HG02571 (cell line): ENCODE measurements at regions not wholly inside any gene's neighbourhood (a gene's known extent, or its start where the extent isn't known, plus 50 kb on each side); places are given as distances from the start of the nearest gene placed in this dataset.
A peak's percentile ranks its signal among the peaks of the same experiment; 100 is the strongest.
"Not testable (repeated sequence)": the region's sequence is repeated elsewhere in the genome, so short reads cannot be mapped to it uniquely, and the experiment has no call there.

Experiments
- ATAC-seq: cut with Tn5 transposase; IDR thresholded peaks from one replicate; pipeline ENCODE4 v1.9.1; 2021; ENCODE audit warnings: mild to moderate bottlenecking, moderate library complexity; ENCODE audit not compliant: unreplicated experiment

DNA sequence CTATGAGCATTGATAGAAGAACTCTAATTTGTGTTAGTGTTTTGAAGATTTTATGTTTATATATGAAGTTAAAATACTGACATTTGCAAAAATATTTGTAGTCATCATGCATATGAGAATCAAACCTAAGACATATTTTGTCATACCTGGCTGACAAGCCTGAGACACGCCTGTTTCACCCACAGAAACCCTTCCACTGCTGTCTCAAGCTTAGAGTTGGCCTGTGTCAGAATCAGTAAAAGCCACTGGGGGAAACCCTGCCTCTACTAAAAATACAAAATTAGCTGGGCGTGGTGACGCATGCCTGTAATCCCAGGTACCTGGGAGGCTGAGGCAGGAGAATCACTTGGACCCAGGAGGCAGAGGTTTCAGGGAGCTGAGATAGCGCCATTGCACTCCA is 218.0 kb upstream of the C1QTNF3 start:
- ATAC-seq = not testable (repeated sequence)

DNA sequence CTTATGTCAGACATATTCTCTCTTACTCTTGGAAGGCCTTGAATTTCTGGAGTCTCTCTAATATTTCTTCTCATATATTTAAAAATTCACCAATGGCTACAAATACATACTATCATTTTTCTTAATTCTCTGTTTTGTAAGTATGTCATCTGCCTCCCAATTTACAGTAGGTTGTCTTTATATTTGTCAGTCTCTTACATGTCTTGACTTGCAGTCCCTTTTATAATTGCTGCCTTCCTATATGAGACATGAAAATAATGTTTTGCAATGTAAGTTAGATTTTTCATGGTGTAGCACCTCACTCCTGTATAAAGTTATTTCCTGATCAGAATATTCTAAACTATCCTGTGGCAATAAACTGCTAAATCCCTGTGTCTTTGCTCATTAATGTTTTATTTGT is 223.1 kb upstream of the C1QTNF3 start:
- not testable (repeated sequence) for ATAC-seq

DNA sequence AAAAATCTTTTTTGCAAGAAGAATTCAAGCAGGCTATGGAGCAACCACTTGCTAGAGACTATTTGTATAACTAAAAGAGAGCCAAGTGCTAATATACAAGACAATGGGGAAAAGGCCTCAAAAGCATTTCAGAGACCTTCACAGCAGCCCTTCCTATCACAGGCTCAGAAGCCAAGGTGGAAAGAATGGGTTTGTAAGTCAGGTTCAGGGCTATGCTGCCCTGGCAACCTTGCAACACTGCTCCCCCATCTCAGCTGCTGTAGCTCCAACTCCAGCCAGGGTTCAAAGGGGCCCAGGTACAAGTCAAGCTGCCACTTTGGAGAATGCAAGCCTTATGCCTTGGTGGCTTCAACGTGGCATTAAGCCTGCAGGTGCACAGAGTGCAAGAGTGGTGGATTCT is 253.7 kb upstream of the C1QTNF3 start:
- not testable (repeated sequence) for ATAC-seq

DNA sequence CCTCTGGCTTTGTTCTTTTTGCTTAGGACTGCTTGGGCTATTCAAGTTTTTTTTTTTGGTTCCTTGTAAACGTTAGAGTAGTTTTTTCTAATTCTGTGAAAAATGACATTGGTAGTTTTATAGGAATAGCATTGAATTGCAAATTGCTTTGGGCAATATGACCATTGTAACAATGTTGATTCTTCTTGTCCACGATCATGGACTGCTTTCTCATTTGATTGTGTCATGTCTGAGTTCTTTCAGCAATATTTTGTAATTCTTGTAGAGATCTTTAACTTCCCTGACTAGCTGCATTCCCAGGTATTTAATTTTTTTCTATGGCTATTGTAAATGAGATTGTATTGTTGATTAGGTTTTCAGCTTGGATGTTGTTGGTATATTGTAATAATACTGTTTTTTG is 286.2 kb upstream of the C1QTNF3 start:
- ATAC-seq = not testable (repeated sequence)

DNA sequence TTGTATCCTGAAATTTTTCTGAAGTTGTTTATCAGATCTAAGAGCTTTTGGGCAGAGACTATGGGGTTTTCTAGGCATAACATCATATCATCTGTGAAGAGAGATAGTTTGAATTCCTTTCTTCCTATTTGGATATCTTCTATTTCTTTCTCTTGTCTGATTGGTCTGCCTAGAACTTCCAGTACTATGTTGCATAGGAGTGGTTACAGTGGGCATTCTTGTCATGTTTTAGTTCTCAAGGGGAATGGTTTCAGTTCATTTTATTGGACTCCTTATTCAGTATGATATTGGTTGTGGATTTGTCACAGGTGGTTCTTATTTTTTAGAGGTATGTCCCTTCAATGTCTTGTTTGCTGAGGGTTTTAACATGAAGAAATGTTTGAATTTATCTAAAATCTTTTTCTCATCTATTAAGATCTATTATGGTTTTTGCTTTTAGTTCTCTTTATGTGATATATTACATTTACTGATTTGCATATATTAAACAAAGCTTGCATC is 286.6 kb upstream of the C1QTNF3 start:
- not testable (repeated sequence) for ATAC-seq

DNA sequence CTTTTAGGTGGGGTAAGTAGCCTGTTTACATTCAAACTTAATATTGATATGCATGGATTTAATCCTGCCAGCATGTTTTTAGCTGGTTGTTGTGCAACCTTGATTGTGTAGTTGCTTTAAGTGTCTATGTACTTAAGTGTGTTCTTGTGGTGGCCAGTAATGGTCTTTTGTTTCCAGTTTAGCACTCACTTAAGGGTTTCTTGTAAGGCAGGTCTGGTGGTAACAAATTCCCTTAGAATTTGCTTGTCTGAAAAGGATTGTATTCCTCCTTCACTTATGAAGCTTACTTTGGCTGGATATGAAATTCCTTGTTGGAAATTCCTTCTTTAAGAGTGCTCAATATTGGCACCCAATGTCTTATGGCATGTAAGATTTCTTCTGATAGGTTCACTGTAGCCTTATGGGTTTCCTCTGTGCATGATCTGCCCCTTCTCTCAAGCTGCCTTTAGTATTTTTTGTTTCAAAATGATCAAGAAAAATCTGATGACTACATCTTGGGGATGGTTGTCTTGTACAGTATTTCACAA is 289.0 kb upstream of the C1QTNF3 start:
- ATAC-seq = not testable (repeated sequence)

DNA sequence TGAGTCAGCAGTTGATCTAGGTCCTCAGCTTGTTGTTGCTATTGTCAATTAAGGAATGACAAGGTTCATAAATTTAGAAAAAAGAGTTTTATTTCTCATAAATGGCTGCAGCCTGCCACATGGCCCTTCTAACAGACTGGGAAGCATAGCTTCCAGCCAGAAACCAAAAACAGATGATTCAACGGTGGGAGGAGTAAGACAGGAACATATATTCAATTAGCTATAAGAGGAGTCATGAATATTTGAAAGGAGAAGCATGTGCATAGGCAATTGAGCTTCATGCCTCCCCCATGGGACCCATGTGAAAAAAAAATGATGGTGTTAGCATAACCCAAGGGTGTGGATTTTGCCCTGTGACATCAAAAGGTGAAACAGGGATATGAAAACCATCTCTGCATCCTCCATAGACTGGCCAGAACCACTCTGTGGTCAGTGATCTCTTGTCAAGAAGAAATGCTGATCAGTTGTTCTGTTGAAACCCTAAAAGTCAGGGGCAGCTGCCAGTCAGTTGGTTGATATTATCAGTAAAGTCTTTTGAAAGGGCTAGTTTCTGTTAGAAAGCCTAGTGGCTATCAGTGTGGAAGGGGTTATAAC is 296.5 kb upstream of the C1QTNF3 start:
- ATAC-seq = not testable (repeated sequence)

DNA sequence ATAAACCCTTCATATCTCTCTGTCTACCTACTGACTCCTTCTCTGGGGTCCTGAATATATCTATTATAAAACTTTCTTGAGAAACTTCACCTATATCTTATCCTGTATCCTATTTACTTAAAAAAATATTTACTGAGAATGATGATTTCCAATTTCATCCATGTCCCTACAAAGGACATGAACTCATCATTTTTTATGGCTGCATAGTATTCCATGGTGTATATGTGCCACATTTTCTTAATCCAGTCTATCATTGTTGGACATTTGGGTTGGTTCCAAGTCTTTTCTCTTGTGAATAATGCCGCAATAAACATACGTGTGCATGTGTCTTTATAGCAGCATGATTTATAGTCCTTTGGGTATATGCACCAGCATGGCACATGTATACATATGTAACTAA is 301.7 kb upstream of the RAI14 start:
- not testable (repeated sequence) for ATAC-seq

DNA sequence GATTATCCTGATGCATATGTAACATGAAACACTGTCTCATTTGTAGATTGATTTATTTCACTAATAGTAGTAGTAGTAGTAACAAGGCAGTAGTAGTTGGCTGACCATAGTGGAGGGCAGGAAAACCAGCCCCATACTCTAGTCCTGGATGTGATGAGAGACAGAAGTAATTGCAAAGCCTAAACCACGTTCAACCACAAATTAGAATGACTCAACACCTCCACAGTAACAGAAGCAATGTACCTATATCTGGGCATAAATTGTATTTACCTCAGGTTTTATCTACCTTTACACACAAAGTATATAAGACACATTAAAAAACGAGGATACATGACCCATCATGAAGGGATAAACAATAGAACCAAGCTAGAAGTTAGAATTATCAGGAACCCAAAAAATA is 284.7 kb upstream of the RAI14 start:
- ATAC-seq = not testable (repeated sequence)

DNA sequence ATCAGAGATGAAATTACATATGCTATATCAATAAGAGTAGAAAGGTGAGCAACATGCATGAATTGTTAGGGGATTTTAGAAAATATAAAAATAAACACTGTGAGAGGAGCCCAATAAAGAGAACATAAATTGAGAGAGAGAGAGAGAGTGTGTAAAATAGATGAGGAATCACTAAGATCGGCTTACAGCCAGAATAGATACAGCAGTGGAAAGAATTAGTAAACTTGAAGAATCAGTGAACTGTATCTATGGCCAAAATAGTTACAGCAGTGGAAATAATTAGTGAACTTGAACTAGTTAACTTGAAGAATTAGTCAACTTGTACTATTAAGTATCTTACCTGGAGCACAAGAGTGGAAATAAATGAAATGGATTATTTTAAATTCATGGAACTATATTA is 284.3 kb upstream of the RAI14 start:
- not testable (repeated sequence) for ATAC-seq

DNA sequence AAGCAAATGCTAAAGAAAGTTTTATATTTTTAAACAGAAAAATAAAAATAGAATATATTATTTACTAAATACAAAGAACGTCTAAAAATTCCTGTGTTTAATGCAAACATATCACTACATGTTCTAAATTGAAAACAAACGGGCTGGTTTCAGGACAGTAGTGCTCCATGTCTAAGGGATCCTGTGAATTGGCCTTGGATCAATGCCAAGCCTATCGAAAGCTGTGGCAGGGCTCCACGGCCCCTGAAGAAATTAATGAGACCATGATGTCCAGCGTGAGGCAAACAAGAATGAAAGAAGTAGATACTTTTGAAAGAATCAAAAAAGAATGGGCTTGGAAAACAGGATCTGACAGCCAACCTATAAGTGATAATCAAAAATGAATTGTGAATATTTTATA is 283.4 kb upstream of the RAI14 start:
- not testable (repeated sequence) for ATAC-seq

DNA sequence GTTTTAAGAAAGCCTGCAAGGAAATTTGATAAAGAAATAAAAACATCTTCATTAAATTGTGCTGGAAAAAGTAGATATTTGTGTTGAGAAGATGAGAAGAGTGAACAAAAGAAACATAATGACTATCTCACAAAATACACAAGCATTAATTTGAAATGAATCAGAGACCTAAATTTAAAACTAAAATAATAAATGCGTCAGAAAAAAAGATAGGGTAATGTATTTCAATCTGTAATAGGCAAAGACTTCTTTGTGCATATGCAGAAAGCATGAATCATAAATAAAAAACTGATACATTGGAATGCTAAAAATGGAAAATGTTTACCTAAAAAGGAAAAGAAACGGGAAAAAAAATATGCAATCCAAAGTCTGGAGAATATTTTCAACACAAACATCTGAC is 278.5 kb upstream of the RAI14 start:
- ATAC-seq = not testable (repeated sequence)

DNA sequence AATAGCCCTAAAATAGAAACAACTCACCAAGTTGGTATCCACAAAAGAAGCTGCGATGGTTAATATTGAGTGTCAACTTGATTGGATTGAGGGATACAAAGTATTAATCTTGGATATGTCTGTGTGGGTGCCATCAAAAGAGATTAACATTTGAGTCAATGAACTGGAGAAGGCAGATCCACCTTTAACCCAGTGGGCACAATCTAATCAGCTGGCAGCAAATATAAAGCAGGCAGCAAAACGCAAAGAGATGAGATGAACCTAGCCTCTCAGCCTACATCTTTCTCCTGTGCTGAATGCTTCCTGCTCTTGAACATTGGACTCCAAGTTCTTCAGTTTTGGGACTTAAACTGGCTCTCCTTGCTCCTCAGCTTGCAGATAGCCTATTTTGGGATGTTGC is 277.6 kb upstream of the RAI14 start:
- not testable (repeated sequence) for ATAC-seq

DNA sequence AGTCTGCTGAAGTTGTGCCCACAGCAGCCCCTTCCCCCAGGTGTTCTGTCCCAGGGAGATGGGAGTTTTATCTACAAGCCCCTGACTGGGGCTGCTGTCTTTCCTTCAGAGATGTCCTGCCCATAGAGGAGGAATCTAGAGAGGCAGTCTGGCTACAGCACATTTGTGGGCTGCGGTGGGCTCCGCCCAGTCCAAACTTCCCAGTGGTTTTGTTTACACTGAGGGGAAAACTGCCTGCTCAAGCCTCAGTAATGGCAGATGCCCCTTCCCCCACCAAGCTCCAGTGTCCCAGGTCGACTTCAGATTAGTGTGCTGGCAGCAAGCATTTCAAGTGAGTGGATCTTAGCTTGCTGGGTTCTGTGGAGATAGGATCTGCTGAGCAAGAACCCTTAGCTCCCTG is 267.4 kb upstream of the RAI14 start:
- ATAC-seq = not testable (repeated sequence)

DNA sequence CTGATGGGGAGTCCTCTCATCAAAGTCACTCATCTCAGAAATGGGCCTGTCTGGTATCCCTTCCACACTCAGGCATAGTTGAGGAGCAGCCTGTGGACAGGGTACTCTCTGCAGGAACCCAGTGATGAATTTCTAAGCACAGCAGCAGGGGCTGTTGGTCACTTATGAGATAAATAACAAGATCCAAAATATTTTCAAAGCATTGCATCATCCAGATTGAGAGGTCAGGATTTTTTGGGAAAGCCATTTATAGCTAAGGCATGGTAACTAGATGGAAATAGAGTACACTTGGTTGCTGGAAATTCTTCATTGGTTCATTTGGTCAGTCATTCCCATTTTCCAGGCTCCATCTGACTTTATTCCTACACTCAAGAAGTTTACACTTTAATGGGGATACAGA is 246.8 kb upstream of the RAI14 start:
- no peak for ATAC-seq

DNA sequence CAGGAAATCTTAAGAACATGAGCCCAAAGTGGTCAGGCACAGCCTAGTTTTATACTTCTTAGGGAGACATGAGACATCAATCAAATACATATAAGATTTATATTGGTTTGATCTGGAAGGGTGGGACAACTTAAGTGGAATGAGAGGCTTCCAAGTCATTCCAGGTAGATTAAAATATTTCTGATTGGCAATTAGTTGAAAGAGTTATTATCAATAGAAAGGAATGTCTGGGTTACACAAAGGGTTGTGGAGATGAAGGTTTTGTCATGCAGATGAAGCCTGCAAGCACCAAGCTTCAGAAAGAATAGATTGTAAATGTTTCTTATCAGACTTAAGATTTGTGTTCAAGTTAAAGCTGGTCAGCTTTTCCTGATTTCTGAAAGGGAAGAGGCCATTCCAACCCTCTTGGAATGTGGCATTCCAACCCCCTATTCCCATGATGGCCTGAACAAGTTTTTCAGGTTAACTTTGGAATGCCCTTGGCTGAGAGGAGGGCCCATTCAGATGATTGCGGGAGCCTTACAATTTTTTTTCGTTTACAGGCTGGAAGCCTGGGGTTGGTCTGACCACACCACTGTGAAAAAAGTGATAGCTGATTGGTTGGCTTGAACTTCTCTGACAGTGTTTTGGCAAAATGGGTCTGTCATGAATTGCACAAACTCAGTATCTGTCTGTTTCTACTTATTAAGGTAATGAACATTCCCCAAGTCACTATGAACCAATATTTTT is 245.6 kb upstream of the RAI14 start:
- no peak for ATAC-seq

DNA sequence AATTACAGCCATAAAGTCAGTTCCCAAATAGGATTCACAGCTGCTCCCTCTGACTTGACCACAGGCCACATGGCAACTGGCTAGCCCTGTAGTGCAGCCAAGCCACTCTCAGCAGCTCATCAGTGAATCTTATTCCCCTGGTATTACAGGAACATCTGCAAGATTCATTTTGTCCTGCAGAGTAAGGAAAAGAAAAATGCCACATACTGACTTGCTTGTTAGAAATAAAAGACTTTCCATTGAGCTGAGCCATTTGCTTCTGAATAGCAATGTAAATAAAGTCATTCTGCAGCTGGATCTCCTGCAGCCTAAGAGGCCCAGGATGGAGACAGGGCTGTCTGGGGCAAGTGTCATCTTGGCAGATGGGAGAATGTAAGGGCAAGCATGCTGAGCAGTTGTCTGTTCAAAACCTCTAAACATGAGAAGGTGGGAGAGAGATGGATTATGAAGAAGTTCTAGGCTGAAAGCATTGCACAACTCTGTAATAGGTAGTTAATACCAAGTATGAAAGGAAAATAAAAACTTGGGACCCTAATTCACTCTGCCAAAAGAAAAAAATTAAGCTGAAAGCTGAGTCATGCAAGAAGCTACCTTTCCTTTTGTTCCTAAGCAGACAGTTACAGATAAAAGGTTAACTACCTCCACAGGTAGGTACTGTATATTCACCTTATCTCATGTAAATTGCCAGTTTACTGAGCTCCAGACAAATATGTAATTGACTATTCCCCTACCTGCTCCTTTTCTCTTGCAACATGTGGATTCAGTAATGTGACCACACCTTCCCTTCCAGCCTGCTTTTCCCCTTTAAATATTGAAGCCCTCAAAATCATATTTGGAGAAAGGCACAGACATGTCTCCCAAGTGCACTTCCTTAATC is 244.4 kb upstream of the RAI14 start:
- ATAC-seq = no peak

DNA sequence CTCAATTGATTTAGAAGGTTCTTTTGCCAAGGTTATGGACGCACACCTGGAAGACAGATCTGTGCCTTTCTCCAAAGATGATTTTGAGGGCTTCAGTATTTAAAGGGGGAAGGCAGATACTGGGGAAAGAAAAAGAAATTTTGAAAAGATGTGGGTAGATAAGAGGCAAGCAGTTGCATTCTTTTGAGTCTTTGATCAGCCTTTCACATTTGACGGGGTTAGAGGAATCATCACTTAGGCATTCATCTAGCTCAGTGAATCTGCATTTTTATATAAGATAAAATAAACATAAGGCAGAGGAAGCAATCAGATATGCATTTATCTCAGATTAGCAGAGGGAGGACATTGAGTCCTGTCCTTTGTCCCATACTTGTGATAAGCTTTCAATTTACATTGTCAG is 243.4 kb upstream of the RAI14 start:
- no peak for ATAC-seq

DNA sequence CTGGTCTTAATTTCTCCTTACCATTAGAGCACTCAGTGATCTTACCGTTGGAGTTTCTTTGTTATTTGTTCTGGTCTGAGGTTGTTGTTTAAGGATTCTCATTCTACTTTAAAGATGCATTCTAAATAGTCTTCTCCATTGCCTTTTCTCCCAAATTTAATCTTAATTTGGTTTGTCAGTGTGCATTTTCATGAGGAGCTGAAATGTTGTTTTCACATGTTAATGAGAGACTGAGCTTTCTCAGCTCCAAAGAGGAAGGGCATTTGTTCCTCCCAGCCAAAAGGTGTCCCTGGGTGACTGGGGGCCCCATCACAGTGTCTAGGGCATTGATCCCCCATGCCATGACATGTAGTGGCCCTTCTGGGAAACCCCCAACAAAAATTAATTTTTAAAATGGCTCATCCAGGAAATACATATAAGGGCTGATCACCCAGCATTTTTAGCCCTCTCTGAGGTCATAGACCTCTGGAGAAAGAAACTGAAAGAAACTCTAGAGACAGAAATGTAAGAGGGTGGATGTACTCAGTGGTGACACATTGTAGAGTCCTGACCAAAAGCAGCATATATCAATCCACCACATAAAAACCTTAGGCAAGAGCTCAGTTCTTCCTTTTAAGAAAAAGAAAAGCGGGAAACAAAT is 240.4 kb upstream of the RAI14 start:
- peak; percentile 99 for ATAC-seq

DNA sequence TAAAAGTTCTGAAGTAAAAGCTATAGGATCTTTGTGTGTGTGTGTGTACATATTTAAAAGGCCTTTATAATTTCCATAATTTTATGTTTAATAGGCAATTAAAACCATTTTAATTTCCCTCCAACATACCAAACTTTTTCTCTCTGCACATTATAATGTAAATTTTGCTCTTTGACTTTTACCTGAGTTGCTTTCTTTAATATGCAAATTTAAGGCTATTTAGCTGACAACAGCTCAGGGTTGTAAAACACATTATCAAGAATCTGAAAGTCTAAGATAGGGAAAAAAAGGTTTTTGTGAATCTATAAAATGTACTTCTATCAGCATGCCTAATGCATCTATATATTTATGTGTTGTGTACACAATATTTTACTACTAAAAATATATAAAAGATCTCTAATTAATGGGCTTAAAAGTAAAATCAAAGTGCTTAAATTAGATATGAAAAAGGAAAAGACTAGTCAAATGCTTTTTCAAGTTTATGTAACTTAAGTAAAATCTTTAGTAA is 239.6 kb upstream of the RAI14 start:
- no peak for ATAC-seq

DNA sequence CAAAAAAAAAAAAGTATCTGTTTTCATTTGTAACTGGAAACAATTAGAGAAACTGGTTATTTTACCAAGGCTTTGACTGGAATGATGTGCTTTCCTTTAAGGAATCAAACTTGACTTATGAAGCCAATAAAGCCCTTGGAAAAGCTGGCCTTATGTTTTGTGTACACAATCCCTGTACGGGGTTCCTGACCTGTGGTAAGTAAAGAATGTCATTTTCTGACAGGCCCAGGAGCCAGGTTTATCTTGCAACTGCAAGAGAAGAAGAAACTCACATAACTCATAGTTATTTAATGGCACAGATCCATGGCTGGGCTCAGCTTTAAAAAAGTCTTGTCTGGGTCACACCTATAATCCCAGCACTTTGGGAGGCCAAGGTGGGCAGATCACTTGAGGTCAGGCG is 235.9 kb upstream of the RAI14 start:
- not testable (repeated sequence) for ATAC-seq
